Esophagus muscularis mucosa (tissue), 4 donors: ENCODE measurements at regions not wholly inside any gene's neighbourhood (a gene's known extent, or its start where the extent isn't known, plus 50 kb on each side); places are given as distances from the start of the nearest gene placed in this dataset.

Experiments used
- DNase-seq: peaks from one replicate; pipeline ENCODE4 v3.0.0-alpha.2; 2017; ENCODE audit errors: extremely low spot score
- H3K27ac ChIP-seq, 4 donors: fragments of 200-600 bp; sonication (generic); replicated peaks in 1 of 4; 1 replicate in 3 of 4; 2 replicates in 1 of 4; pipeline ENCODE4 v1.5.1; 2016 to 2019; ENCODE audit warnings: mild to moderate bottlenecking in 1 of 4
- H3K27me3 ChIP-seq, 4 donors: fragments of 200-600 bp; sonication (generic); one replicate each; pipeline versions ENCODE4 v1.5.1 to v1.6.0; 2016 to 2019
- H3K36me3 ChIP-seq, 4 donors: fragments of 200-600 bp; sonication (generic); one replicate each; pipeline ENCODE4 v1.5.1; 2016 to 2019
- H3K4me1 ChIP-seq, 4 donors: fragments of 200-600 bp; sonication (generic); one replicate each; pipeline ENCODE4 v1.5.1; 2016 to 2019
- H3K4me3 ChIP-seq, 4 donors: fragments of 200-600 bp; sonication (generic); 1 replicate in 2 of 4; 2 replicates in 2 of 4; pipeline ENCODE4 v1.5.1; 2016 to 2019; ENCODE audit warnings: mild to moderate bottlenecking in 4 of 4, moderate library complexity in 1 of 4
- H3K9me3 ChIP-seq, 4 donors: fragments of 200-600 bp; sonication (generic); 1 replicate in 3 of 4; 2 replicates in 1 of 4; pipeline ENCODE4 v1.5.1; 2016 to 2019
- CTCF ChIP-seq, 3 experiments: fragments of 200-600 bp in 2 of 3; fragments of 450-650 bp in 1 of 3; sonication (generic) in 2 of 3; IDR thresholded peaks; one replicate each; pipeline ENCODE4 v1.5.1; 2017 to 2019; ENCODE audit warnings: antibody characterized with exemption in 3 of 3, mild to moderate bottlenecking in 2 of 3, moderate library complexity in 1 of 3
- EP300 ChIP-seq: sonication (generic); formaldehyde crosslinking; IDR thresholded peaks from one replicate; pipeline ENCODE4 v1.6.1; 2017; ENCODE audit warnings: antibody characterized with exemption
- POLR2A ChIP-seq: fragments of 450-650 bp; IDR thresholded peaks from one replicate; pipeline ENCODE4 v1.6.1; 2017; ENCODE audit warnings: antibody characterized with exemption, moderate library complexity, mild to moderate bottlenecking, low read depth
- POLR2AphosphoS5 ChIP-seq, 2 donors: sonication (generic); formaldehyde crosslinking; IDR thresholded peaks; one replicate each; pipeline ENCODE4 v1.6.1; 2017; ENCODE audit warnings: antibody characterized with exemption in 2 of 2
- WGBS: methylation state at CpG from one replicate; pipeline ENCODE4 v1.1.5; 2018; 5-methylcytosine and 5-hydroxymethylcytosine counted together
- intact Hi-C: fragments of 100-400 bp; cut with DNase I; formaldehyde crosslinking; loops from one replicate; pipeline ENCODE4 v1.15.1; 2023

- TF ChIP-seq POLR2AphosphoS5 (IDR thresholded peaks at IDR 0.05): no peak
- TF ChIP-seq POLR2A: no peak
- intact Hi-C loops: no loop called here
- no peak overlapping the region for H3K4me3 ChIP-seq
- H3K9me3 ChIP-seq: no peaks in the 10 kb centered on the region
- no peak for DNase-seq
- no peaks in the 10 kb centered on the region for H3K36me3 ChIP-seq
- H3K4me1 ChIP-seq: peaks cover 0 to 22% (median 2%) of the 10 kb centered on the region in 4 donors
- H3K27me3 ChIP-seq: no peaks in the 10 kb centered on the region
- H3K27ac ChIP-seq: no peak overlapping the region
- WGBS: 89% methylated on average over 3 of the region's 3 CpGs
Observed at GRCh38 chr21:27372381-27372780, 405.5 kb upstream of the ADAMTS5 start.

- no peaks in the 10 kb centered on the region for H3K36me3 ChIP-seq
- no peak for TF ChIP-seq EP300
- TF ChIP-seq POLR2A: no peak
- no peak for TF ChIP-seq POLR2AphosphoS5 (IDR thresholded peaks at IDR 0.05)
- TF ChIP-seq CTCF (IDR thresholded peaks at IDR 0.05): no peak
- no peak overlapping the region for H3K27ac ChIP-seq
- no peak overlapping the region for H3K4me3 ChIP-seq
- no peaks in the 10 kb centered on the region for H3K27me3 ChIP-seq
- no peaks in the 10 kb centered on the region for H3K9me3 ChIP-seq
- H3K4me1 ChIP-seq: peaks cover 0 to 22% (median 2%) of the 10 kb centered on the region in 4 donors
- intact Hi-C loops: no loop called here
- DNase-seq: no peak
Observed at GRCh38 chr21:27371975-27372331, 405.1 kb upstream of the ADAMTS5 start.

GRCh38 chr21:27371115-27371974 lies 404.5 kb upstream of the ADAMTS5 start:
- Histone ChIP-seq H3K9me3 (no peaks in the 10 kb centered on the region), H3K36me3 (no peaks in the 10 kb centered on the region), H3K4me1 (peaks cover 0 to 22% (median 2%) of the 10 kb centered on the region in 4 donors), H3K27me3 (no peaks in the 10 kb centered on the region), H3K4me3 (no peak overlapping the region), H3K27ac (no peak overlapping the region)
- 55% methylated on average over 5 of the region's 5 CpGs for WGBS
- DNase-seq: no peak
- intact Hi-C loops: no loop called here
- TF ChIP-seq EP300 (no peak), POLR2A (no peak), CTCF (IDR thresholded peaks at IDR 0.05) (no peak), POLR2AphosphoS5 (IDR thresholded peaks at IDR 0.05) (no peak)

GRCh38 chr21:27369978-27370571 lies 403.2 kb upstream of the ADAMTS5 start:
- DNase-seq: no peak
- TF ChIP-seq CTCF (IDR thresholded peaks at IDR 0.05): no peak
- TF ChIP-seq POLR2A: no peak
- TF ChIP-seq POLR2AphosphoS5 (IDR thresholded peaks at IDR 0.05): no peak
- TF ChIP-seq EP300: no peak
- intact Hi-C loops: no loop called here
- Histone ChIP-seq H3K4me3 (no peak overlapping the region), H3K27me3 (no peaks in the 10 kb centered on the region), H3K9me3 (no peaks in the 10 kb centered on the region), H3K27ac (no peak overlapping the region), H3K4me1 (peaks cover 0 to 22% (median 2%) of the 10 kb centered on the region in 4 donors), H3K36me3 (no peaks in the 10 kb centered on the region)
- 90% methylated on average over 3 of the region's 3 CpGs for WGBS

GRCh38 chr21:27369234-27369633 lies 402.3 kb upstream of the ADAMTS5 start:
- DNase-seq: no peak
- TF ChIP-seq POLR2AphosphoS5 (IDR thresholded peaks at IDR 0.05) (no peak), EP300 (no peak), POLR2A (no peak), CTCF (IDR thresholded peaks at IDR 0.05) (no peak)
- no peaks in the 10 kb centered on the region for H3K27me3 ChIP-seq
- no peak overlapping the region for H3K27ac ChIP-seq
- H3K4me3 ChIP-seq: no peak overlapping the region
- intact Hi-C loops: no loop called here
- H3K9me3 ChIP-seq: no peaks in the 10 kb centered on the region
- H3K4me1 ChIP-seq: peaks cover 0 to 22% (median 2%) of the 10 kb centered on the region in 4 donors
- no peaks in the 10 kb centered on the region for H3K36me3 ChIP-seq
- WGBS: 96% methylated on average over 2 of the region's 2 CpGs
